ENCODE measurements at regions not wholly inside any gene's neighbourhood (a gene's known extent, or its start where the extent isn't known, plus 50 kb on each side); places are given as distances from the start of the nearest gene placed in this dataset.

- no peak for DNase-seq (ENCODE audit: low spot score)
- no peak for FAIRE-seq
Observed at GRCh38 chr1:69221524-69221923, 346.2 kb upstream of the LRRC7 start.

- FAIRE-seq (no peak), DNase-seq (ENCODE audit: low spot score) (no peak)
Observed at GRCh38 chr1:69223156-69223555, 344.6 kb upstream of the LRRC7 start.

- no peak for DNase-seq (ENCODE audit: low spot score)
- no peak for FAIRE-seq
Observed at GRCh38 chr1:69228501-69228900, 339.2 kb upstream of the LRRC7 start.

GRCh38 chr1:69230208-69230607 lies 337.5 kb upstream of the LRRC7 start:
- FAIRE-seq (no peak), DNase-seq (ENCODE audit: low spot score) (no peak)

- FAIRE-seq: no peak
- DNase-seq (ENCODE audit: low spot score): no peak
Observed at GRCh38 chr1:69233463-69233862, 334.3 kb upstream of the LRRC7 start.

GRCh38 chr1:69244211-69244610 lies 323.5 kb upstream of the LRRC7 start:
- DNase-seq (ENCODE audit: low spot score): no peak

GRCh38 chr1:69246109-69246508 lies 321.6 kb upstream of the LRRC7 start:
- FAIRE-seq: no peak
- DNase-seq (ENCODE audit: low spot score): no peak

More at GRCh38 chr1:69244211-69244610, 323.5 kb upstream of the LRRC7 start:
- FAIRE-seq: no peak

- FAIRE-seq (no peak), DNase-seq (ENCODE audit: low spot score) (no peak)
Observed at GRCh38 chr1:69246710-69247109, 321.0 kb upstream of the LRRC7 start.

GRCh38 chr1:69252696-69253095 lies 315.0 kb upstream of the LRRC7 start:
- DNase-seq (ENCODE audit: low spot score) (no peak), FAIRE-seq (no peak)

- no peak for FAIRE-seq
- DNase-seq (ENCODE audit: low spot score): no peak
Observed at GRCh38 chr1:69256036-69256435, 311.7 kb upstream of the LRRC7 start.

- DNase-seq (ENCODE audit: low spot score) (no peak), FAIRE-seq (no peak)
Observed at GRCh38 chr1:69258842-69259241, 308.9 kb upstream of the LRRC7 start.

GRCh38 chr1:69263921-69264391 lies 303.8 kb upstream of the LRRC7 start:
- FAIRE-seq (no peak), DNase-seq (ENCODE audit: low spot score) (no peak)

- FAIRE-seq (no peak), DNase-seq (ENCODE audit: low spot score) (no peak)
Observed at GRCh38 chr1:69269491-69269890, 298.2 kb upstream of the LRRC7 start.

- FAIRE-seq: no peak
Observed at GRCh38 chr1:69271587-69272125, 296.1 kb upstream of the LRRC7 start.

GRCh38 chr1:69272684-69273083 lies 295.0 kb upstream of the LRRC7 start:
- DNase-seq (ENCODE audit: low spot score) (no peak), FAIRE-seq (no peak)

More at GRCh38 chr1:69271587-69272125, 296.1 kb upstream of the LRRC7 start:
- no peak for DNase-seq (ENCODE audit: low spot score)

GRCh38 chr1:69278923-69279322 lies 288.8 kb upstream of the LRRC7 start:
- FAIRE-seq (no peak), DNase-seq (ENCODE audit: low spot score) (no peak)

- no peak for DNase-seq (ENCODE audit: low spot score)
- no peak for FAIRE-seq
Observed at GRCh38 chr1:69283516-69283915, 284.2 kb upstream of the LRRC7 start.

- FAIRE-seq: no peak
- DNase-seq (ENCODE audit: low spot score): no peak
Observed at GRCh38 chr1:69284508-69284907, 283.2 kb upstream of the LRRC7 start.

GRCh38 chr1:69288416-69288815 lies 279.3 kb upstream of the LRRC7 start:
- DNase-seq (ENCODE audit: low spot score) (no peak), FAIRE-seq (no peak)

GRCh38 chr1:69290291-69290690 lies 277.4 kb upstream of the LRRC7 start:
- DNase-seq (ENCODE audit: low spot score) (no peak), FAIRE-seq (no peak)

GRCh38 chr1:69291541-69291940 lies 276.2 kb upstream of the LRRC7 start:
- no peak for DNase-seq (ENCODE audit: low spot score)
- FAIRE-seq: no peak

GRCh38 chr1:69292833-69293232 lies 274.9 kb upstream of the LRRC7 start:
- no peak for FAIRE-seq

GRCh38 chr1:69294171-69294570 lies 273.6 kb upstream of the LRRC7 start:
- DNase-seq (ENCODE audit: low spot score) (no peak), FAIRE-seq (no peak)

More at GRCh38 chr1:69292833-69293232, 274.9 kb upstream of the LRRC7 start:
- DNase-seq (ENCODE audit: low spot score): no peak

- no peak for FAIRE-seq
- DNase-seq (ENCODE audit: low spot score): no peak
Observed at GRCh38 chr1:69295265-69295664, 272.5 kb upstream of the LRRC7 start.
